ENCODE measurements at regions not wholly inside any gene's neighbourhood (a gene's known extent, or its start where the extent isn't known, plus 50 kb on each side); places are given as distances from the start of the nearest gene placed in this dataset.

GRCh38 chr5:5583832-5584231 lies 161.4 kb downstream of the ICE1 start:
- DNase-seq = no peak
- no peak overlapping the region for H3K9ac ChIP-seq (ENCODE audit: extremely low read depth, insufficient read length, low read length)
- H3K9me3 ChIP-seq (ENCODE audit: control insufficient read depth, low read depth, low read length) = peaks cover 11% of the 10 kb centered on the region
- no peak overlapping the region for H3T11ph ChIP-seq (ENCODE audit: low read length)
- no CpG with 5 or more reads among the region's 5 CpGs for WGBS (ENCODE audit: extremely low coverage, insufficient read length, low lambda C conversion rate)
- no peaks in the 10 kb centered on the region for H3K23me2 ChIP-seq (ENCODE audit: insufficient read length, low read depth, low read length, poor library complexity, severe bottlenecking)
- no peak overlapping the region for H2AK5ac ChIP-seq (ENCODE audit: insufficient read length, low read length)
- no peaks in the 10 kb centered on the region for H4K20me1 ChIP-seq (ENCODE audit: control insufficient read depth, insufficient read depth, insufficient read length)
- H2BK20ac ChIP-seq (ENCODE audit: low read depth, low read length, poor library complexity, severe bottlenecking) = no peak overlapping the region
- no peak overlapping the region for H3K4ac ChIP-seq (ENCODE audit: low read depth, low read length)
- H3K4me2 ChIP-seq (ENCODE audit: insufficient read depth, insufficient read length, low read length) = no peak overlapping the region
- H2BK15ac ChIP-seq (ENCODE audit: low read depth, low read length) = no peak overlapping the region
- H3K9me3 Mint-ChIP-seq = peaks cover 6 to 7% of the 10 kb centered on the region in 2 experiments; a peak in 3 of 5 replicates
- H3K23ac ChIP-seq (ENCODE audit: insufficient read length, low read depth, low read length) = no peak overlapping the region
- H3K27me3 Mint-ChIP-seq (ENCODE audit: low read depth) = peaks cover 2% of the 10 kb centered on the region; the same call in 1 of the 2 replicates
- TF ChIP-seq CTCF (conservative IDR thresholded peaks at IDR 0.05) = no peak
- no peaks in the 10 kb centered on the region for H3K79me1 ChIP-seq (ENCODE audit: insufficient read depth, low read depth, low read length, poor library complexity, severe bottlenecking)
- no peak overlapping the region for H3K14ac ChIP-seq (ENCODE audit: insufficient read depth, low read length)
- peaks cover 0 to 8% (median 0%) of the 10 kb centered on the region in 3 experiments; a peak in 2 of 7 replicates for H3K36me3 Mint-ChIP-seq (ENCODE audit: insufficient read depth in 1 of 3, low read depth in 3 of 3)
- no peak overlapping the region for H3K27ac Mint-ChIP-seq
- H3K27ac ChIP-seq (ENCODE audit: insufficient read length, low read depth, low read length) = no peak overlapping the region
- no peak overlapping the region for H3K18ac ChIP-seq (ENCODE audit: insufficient read length, low read depth, low read length)
- no peak overlapping the region for H4K5ac ChIP-seq (ENCODE audit: insufficient read length, low read depth, low read length)
- H3K79me2 ChIP-seq (ENCODE audit: insufficient read depth, low read length) = no peaks in the 10 kb centered on the region
- no peaks in the 10 kb centered on the region for H3K4me1 ChIP-seq (ENCODE audit: insufficient read depth, low read length)
- no peak overlapping the region for H4K8ac ChIP-seq (replicated peaks; ENCODE audit: insufficient read length, low read depth, low read length)
- no peak overlapping the region for H2BK5ac ChIP-seq (ENCODE audit: insufficient read length, low read length)
- H2BK120ac ChIP-seq (ENCODE audit: low read depth, low read length, poor library complexity, severe bottlenecking) = no peak overlapping the region
- no peak overlapping the region for H2BK12ac ChIP-seq (ENCODE audit: insufficient read length, low read depth, low read length)
- no peaks in the 10 kb centered on the region for H3K27me3 ChIP-seq (ENCODE audit: insufficient read depth, low read length)
- no peak overlapping the region for H4K91ac ChIP-seq (ENCODE audit: insufficient read length, low read depth, low read length)
- no peak overlapping the region for H3K4me3 Mint-ChIP-seq
- no peaks in the 10 kb centered on the region for H3K4me1 Mint-ChIP-seq
- no peak overlapping the region for H3K56ac ChIP-seq (ENCODE audit: insufficient read length, low read depth, low read length)
- no peak overlapping the region for H2AFZ ChIP-seq (ENCODE audit: low read length)
